K562 (cell line): ENCODE measurements at regions not wholly inside any gene's neighbourhood (a gene's known extent, or its start where the extent isn't known, plus 50 kb on each side); places are given as distances from the start of the nearest gene placed in this dataset.
A peak's percentile ranks its signal among the peaks of the same experiment; 100 is the strongest.

Experiments used
- ATAC-seq: fragments of 200-7000 bp; cut with Tn5 transposase; 3 replicates; pipeline ENCODE4 v1.9.1; 2020; ENCODE audit warnings: moderate library complexity
- BruUV-seq: library from RNA; stranded (reverse); fragments of 400-500 nt; replicated peaks from 2 replicates; lab custom pipeline; 2021; lab: Mats Ljungman, UMichigan
- CTCF ChIA-PET: fragments of 300-600 bp; formaldehyde crosslinking; extraction: SDS; loops from one replicate; lab custom pipeline; 2021; ENCODE audit warnings: low intra/inter-chr PET ratio; lab: Yijun Ruan, JAX
- POLR2A ChIA-PET: fragments of 300-600, 350-650 bp; sonication (Branson Sonifier 250); formaldehyde crosslinking; extraction: SDS; loops from one replicate; lab custom pipeline; 2021; ENCODE audit warnings: antibody characterized with exemption, inconsistent platforms; lab: Yijun Ruan, JAX
- DNase-seq, 4 experiments: peaks; one replicate each; pipeline versions ENCODE4 v3.0.0 to v3.0.0-alpha.2; 2011 to 2018; ENCODE audit warnings: low spot score in 3 of 4, mixed read lengths in 3 of 4; ENCODE audit errors: extremely low read depth in 1 of 4
- FAIRE-seq: peaks from 2 replicates; lab custom pipeline; 2011; peaks lifted over from hg19 to GRCh38; lab: Jason Lieb, UNC
- H2AFZ ChIP-seq: 2 replicates; pipeline ENCODE4 v1.6.0; 2011; ENCODE audit warnings: low read depth, low read length, control low read depth, inconsistent platforms
- H3K27ac ChIP-seq: fragments of 200-600 bp; 3 replicates; pipeline ENCODE4 v1.8.0; 2011; ENCODE audit warnings: low read depth, mild to moderate bottlenecking, control low read depth, inconsistent platforms, low read length, moderate library complexity, mixed read lengths; ENCODE audit errors: extremely low read depth
- H3K27me3 ChIP-seq, 2 experiments: fragments of 300-600 bp in 1 of 2; 2 replicates in 1 of 2; 3 replicates in 1 of 2; pipeline versions ENCODE4 v1.6.0 to v1.8.0; 2011; ENCODE audit warnings: inconsistent platforms in 2 of 2, low read length in 2 of 2, mild to moderate bottlenecking in 1 of 2, mixed read lengths in 1 of 2, moderate library complexity in 1 of 2; ENCODE audit not compliant: control insufficient read depth in 2 of 2, insufficient read depth in 2 of 2
- H3K36me3 ChIP-seq: fragments of 300-600 bp; 3 replicates; pipeline ENCODE4 v1.8.0; 2011; ENCODE audit warnings: mild to moderate bottlenecking, low read length, inconsistent platforms; ENCODE audit not compliant: control insufficient read depth, insufficient read depth
- H3K4me1 ChIP-seq, 2 experiments: fragments of 200-600 bp in 1 of 2; replicated peaks in 1 of 2; 2 replicates in 1 of 2; 3 replicates in 1 of 2; pipeline versions ENCODE4 v1.5.1 to v1.8.0; 2011; ENCODE audit warnings: inconsistent platforms in 2 of 2, low read length in 2 of 2, mild to moderate bottlenecking in 1 of 2, mixed read lengths in 1 of 2, moderate library complexity in 1 of 2; ENCODE audit not compliant: control insufficient read depth in 2 of 2, insufficient read depth in 2 of 2
- H3K4me2 ChIP-seq: 2 replicates; pipeline ENCODE4 v1.6.1; 2011; ENCODE audit warnings: low read length, control low read depth, inconsistent platforms, mixed read lengths; ENCODE audit not compliant: insufficient read depth
- H3K4me3 ChIP-seq: fragments of 200-600 bp; sonication (generic), shearing (Covaris generic); 2 replicates; pipeline ENCODE4 v1.5.1; 2016; ENCODE audit warnings: control low read depth, inconsistent platforms
- H3K79me2 ChIP-seq: fragments of 200-600 bp; 3 replicates; pipeline ENCODE4 v1.8.0; 2011; ENCODE audit warnings: low read length, inconsistent platforms; ENCODE audit not compliant: control insufficient read depth, insufficient read depth
- H3K9ac ChIP-seq, 2 experiments: 2 replicates each; pipeline versions ENCODE4 v1.6.0 to v1.6.1; 2011; ENCODE audit warnings: low read depth in 2 of 2, low read length in 2 of 2, control low read depth in 1 of 2, inconsistent platforms in 1 of 2, mild to moderate bottlenecking in 1 of 2, mixed read lengths in 1 of 2; ENCODE audit not compliant: insufficient read depth in 1 of 2
- H3K9me1 ChIP-seq: one replicate; pipeline ENCODE4 v1.6.0; 2011; ENCODE audit warnings: inconsistent platforms, mild to moderate bottlenecking, low read length, moderate library complexity; ENCODE audit not compliant: control insufficient read depth, insufficient read depth
- H3K9me3 ChIP-seq: replicated peaks from 2 replicates; pipeline ENCODE4 v1.5.1; 2011; ENCODE audit warnings: low read depth, low read length, inconsistent platforms; ENCODE audit not compliant: control insufficient read depth, insufficient read depth
- H4K20me1 ChIP-seq: replicated peaks from 2 replicates; pipeline ENCODE4 v1.6.1; 2011; ENCODE audit warnings: low read length, inconsistent platforms, mixed read lengths; ENCODE audit not compliant: control insufficient read depth, insufficient read depth
- E2F6 ChIP-seq, 2 experiments: IDR thresholded peaks; 2 replicates each; pipeline ENCODE4 v1.6.1; 2011; ENCODE audit warnings: borderline replicate concordance in 1 of 2, control low read depth in 1 of 2, low read depth in 1 of 2, low read length in 1 of 2, mild to moderate bottlenecking in 1 of 2, mixed read lengths in 1 of 2, moderate library complexity in 1 of 2; ENCODE audit not compliant: insufficient read depth in 1 of 2, insufficient read length in 1 of 2, poor library complexity in 1 of 2, severe bottlenecking in 1 of 2; ENCODE audit errors: extremely low read depth in 1 of 2
- HMG20A ChIP-seq: fragments of 450-650 bp; formaldehyde crosslinking; conservative IDR thresholded peaks from 2 replicates; pipeline ENCODE4 v1.4.0; 2020; ENCODE audit warnings: mild to moderate bottlenecking, mixed read lengths
- JUND ChIP-seq, 2 experiments: IDR thresholded peaks; 2 replicates in 1 of 2; 3 replicates in 1 of 2; pipeline ENCODE4 v1.6.1; 2011; ENCODE audit warnings: borderline replicate concordance in 2 of 2, low read depth in 2 of 2, low read length in 2 of 2, improper control_type of control experiment in 1 of 2, missing biosample characterization in 1 of 2, missing genetic modification characterization in 1 of 2, missing genetic modification reagents in 1 of 2
- KAT2B ChIP-seq: IDR thresholded peaks from one replicate; pipeline ENCODE4 v1.6.1; 2012; ENCODE audit warnings: low read depth, mild to moderate bottlenecking, control low read depth, inconsistent platforms, low read length, moderate library complexity
- U2AF2 ChIP-seq: fragments of 200-400 bp; formaldehyde crosslinking; optimal IDR thresholded peaks from 2 replicates; pipeline ENCODE3; 2017; ENCODE audit warnings: low read depth, mild to moderate bottlenecking, low read length
- ZNF165 ChIP-seq: fragments of 250-450 bp; sonication (Bioruptor Pico); IDR thresholded peaks from 2 replicates; pipeline ENCODE4 v1.4.0; 2020; ENCODE audit warnings: borderline replicate concordance
- WGBS: fragments of 100-300 bp; shearing (Covaris generic); methylation state at CpG from one replicate; pipeline ENCODE4 v1.1.6; 2016; ENCODE audit warnings: low coverage, mixed read lengths; ENCODE audit not compliant: insufficient coverage; ENCODE audit errors: missing lambda C conversion rate; 5-methylcytosine and 5-hydroxymethylcytosine counted together
- in situ Hi-C: fragments of 300-500 bp; cut with MboI; formaldehyde crosslinking; loops from 4 replicates; pipeline ENCODE4 v1.15.0; 2018; ENCODE audit warnings: inconsistent platforms, mixed read lengths
- intact Hi-C: fragments of 100-400 bp; cut with micrococcal nuclease; formaldehyde crosslinking; loops from 2 replicates; pipeline ENCODE4 v1.14.2; 2022

- Histone ChIP-seq H3K27me3 (no peaks in the 10 kb centered on the region), H3K4me1 (no peaks in the 10 kb centered on the region), H4K20me1 (no peaks in the 10 kb centered on the region), H2AFZ (no peak overlapping the region), H3K9me1 (no peaks in the 10 kb centered on the region), H3K79me2 (no peaks in the 10 kb centered on the region), H3K9me3 (no peaks in the 10 kb centered on the region), H3K9ac (no peak overlapping the region), H3K27ac (no peak overlapping the region), H3K36me3 (no peaks in the 10 kb centered on the region), H3K4me3 (no peak overlapping the region)
- DNase-seq: no peak
- no peak for ATAC-seq
- no peak for FAIRE-seq
- CTCF ChIA-PET: no interaction called here
- in situ Hi-C loops: no loop called here
- no TSS peak for BruUV-seq
- 0% methylated on average over 4 of the region's 6 CpGs for WGBS
- no peak for TF ChIP-seq ZNF165 (CRISPR knock-in tag)
- TF ChIP-seq KAT2B: no peak
- no peak for TF ChIP-seq JUND (IDR thresholded peaks at IDR 0.05; ENCODE audit: borderline replicate concordance, low read depth, low read length)
- TF ChIP-seq JUND (tag; IDR thresholded peaks at IDR 0.05; ENCODE audit: borderline replicate concordance, low read depth, low read length): no peak
- no peak for TF ChIP-seq U2AF2
- TF ChIP-seq, all 486 proteins: peak for 0
- POLR2A ChIA-PET: no interaction called here
- intact Hi-C loops: no loop called here
- H3K4me2 ChIP-seq: no peak overlapping the region
Measured at GRCh38 chr13:47798194-47798593, 202.9 kb downstream of the SUCLA2 start.

GRCh38 chr13:47796816-47797215, 204.3 kb downstream of the SUCLA2 start:
- no TSS peak for BruUV-seq
- WGBS: 6% methylated on average over 8 of the region's 10 CpGs

More at GRCh38 chr13:47796816-47797215, 204.3 kb downstream of the SUCLA2 start:
- FAIRE-seq (no peak), ATAC-seq (no peak), DNase-seq (no peak)
- Histone ChIP-seq H3K9ac (no peak overlapping the region), H3K4me2 (no peak overlapping the region), H2AFZ (no peak overlapping the region), H3K4me3 (no peak overlapping the region), H4K20me1 (no peaks in the 10 kb centered on the region), H3K9me3 (no peaks in the 10 kb centered on the region), H3K36me3 (no peaks in the 10 kb centered on the region), H3K4me1 (no peaks in the 10 kb centered on the region), H3K79me2 (no peaks in the 10 kb centered on the region), H3K9me1 (no peaks in the 10 kb centered on the region), H3K27me3 (no peaks in the 10 kb centered on the region), H3K27ac (no peak overlapping the region)
- in situ Hi-C loops: no loop called here
- ChIA-PET CTCF (no interaction called here), POLR2A (no interaction called here)
- intact Hi-C loops: no loop called here
- TF ChIP-seq HMG20A (no peak), E2F6 (IDR thresholded peaks at IDR 0.05; ENCODE audit: borderline replicate concordance in 1 of 2, extremely low read depth in 1 of 2, insufficient read depth in 1 of 2, insufficient read length in 1 of 2, low read depth in 1 of 2, low read length in 1 of 2, poor library complexity in 1 of 2, severe bottlenecking in 1 of 2) (peak in 1 of 2 experiments; percentile 48)
- TF ChIP-seq, all 486 proteins: peak for 1
